Esophagus muscularis mucosa (tissue), 4 donors: ENCODE measurements at regions not wholly inside any gene's neighbourhood (a gene's known extent, or its start where the extent isn't known, plus 50 kb on each side); places are given as distances from the start of the nearest gene placed in this dataset.

Source experiments
- DNase-seq: peaks from one replicate; pipeline ENCODE4 v3.0.0-alpha.2; 2017; ENCODE audit errors: extremely low spot score
- H3K27ac ChIP-seq, 4 donors: fragments of 200-600 bp; sonication (generic); replicated peaks in 1 of 4; 1 replicate in 3 of 4; 2 replicates in 1 of 4; pipeline ENCODE4 v1.5.1; 2016 to 2019; ENCODE audit warnings: mild to moderate bottlenecking in 1 of 4
- H3K27me3 ChIP-seq, 4 donors: fragments of 200-600 bp; sonication (generic); one replicate each; pipeline versions ENCODE4 v1.5.1 to v1.6.0; 2016 to 2019
- H3K36me3 ChIP-seq, 4 donors: fragments of 200-600 bp; sonication (generic); one replicate each; pipeline ENCODE4 v1.5.1; 2016 to 2019
- H3K4me1 ChIP-seq, 4 donors: fragments of 200-600 bp; sonication (generic); one replicate each; pipeline ENCODE4 v1.5.1; 2016 to 2019
- H3K4me3 ChIP-seq, 4 donors: fragments of 200-600 bp; sonication (generic); 1 replicate in 2 of 4; 2 replicates in 2 of 4; pipeline ENCODE4 v1.5.1; 2016 to 2019; ENCODE audit warnings: mild to moderate bottlenecking in 4 of 4, moderate library complexity in 1 of 4
- H3K9me3 ChIP-seq, 4 donors: fragments of 200-600 bp; sonication (generic); 1 replicate in 3 of 4; 2 replicates in 1 of 4; pipeline ENCODE4 v1.5.1; 2016 to 2019
- CTCF ChIP-seq, 3 experiments: fragments of 200-600 bp in 2 of 3; fragments of 450-650 bp in 1 of 3; sonication (generic) in 2 of 3; IDR thresholded peaks; one replicate each; pipeline ENCODE4 v1.5.1; 2017 to 2019; ENCODE audit warnings: antibody characterized with exemption in 3 of 3, mild to moderate bottlenecking in 2 of 3, moderate library complexity in 1 of 3
- EP300 ChIP-seq: sonication (generic); formaldehyde crosslinking; IDR thresholded peaks from one replicate; pipeline ENCODE4 v1.6.1; 2017; ENCODE audit warnings: antibody characterized with exemption
- POLR2A ChIP-seq: fragments of 450-650 bp; IDR thresholded peaks from one replicate; pipeline ENCODE4 v1.6.1; 2017; ENCODE audit warnings: antibody characterized with exemption, moderate library complexity, mild to moderate bottlenecking, low read depth
- POLR2AphosphoS5 ChIP-seq, 2 donors: sonication (generic); formaldehyde crosslinking; IDR thresholded peaks; one replicate each; pipeline ENCODE4 v1.6.1; 2017; ENCODE audit warnings: antibody characterized with exemption in 2 of 2
- WGBS: methylation state at CpG from one replicate; pipeline ENCODE4 v1.1.5; 2018; 5-methylcytosine and 5-hydroxymethylcytosine counted together
- intact Hi-C: fragments of 100-400 bp; cut with DNase I; formaldehyde crosslinking; loops from one replicate; pipeline ENCODE4 v1.15.1; 2023

- no peak for DNase-seq
- Histone ChIP-seq H3K4me1 (peaks cover 0 to 5% (median 0%) of the 10 kb centered on the region in 4 donors), H3K4me3 (no peak overlapping the region), H3K36me3 (no peaks in the 10 kb centered on the region), H3K9me3 (no peaks in the 10 kb centered on the region), H3K27ac (no peak overlapping the region), H3K27me3 (no peaks in the 10 kb centered on the region)
- no peak for TF ChIP-seq CTCF (IDR thresholded peaks at IDR 0.05)
- no peak for TF ChIP-seq POLR2A
- TF ChIP-seq POLR2AphosphoS5 (IDR thresholded peaks at IDR 0.05): no peak
- TF ChIP-seq EP300: no peak
- 63% methylated on average over 9 of the region's 9 CpGs for WGBS
- intact Hi-C loops: no loop called here
Measured at GRCh38 chr12:24226745-24227350, 277.4 kb upstream of the SOX5 start.

GRCh38 chr12:24224401-24224800 lies 274.9 kb upstream of the SOX5 start:
- intact Hi-C loops: no loop called here
- no peak for DNase-seq
- H3K36me3 ChIP-seq: no peaks in the 10 kb centered on the region
- TF ChIP-seq EP300 (no peak), CTCF (IDR thresholded peaks at IDR 0.05) (no peak)
- no peak overlapping the region for H3K4me3 ChIP-seq
- H3K27me3 ChIP-seq: no peaks in the 10 kb centered on the region
- H3K9me3 ChIP-seq: no peaks in the 10 kb centered on the region
- H3K4me1 ChIP-seq: peaks cover 0 to 9% (median 0%) of the 10 kb centered on the region in 4 donors
- no peak overlapping the region for H3K27ac ChIP-seq

GRCh38 chr12:24223926-24224325 lies 274.5 kb upstream of the SOX5 start:
- H3K9me3 ChIP-seq: no peaks in the 10 kb centered on the region
- DNase-seq: no peak
- WGBS: 93% methylated on average over 9 of the region's 9 CpGs
- intact Hi-C loops: no loop called here
- H3K27me3 ChIP-seq: no peaks in the 10 kb centered on the region
- no peak overlapping the region for H3K27ac ChIP-seq
- no peak for TF ChIP-seq POLR2A
- no peak for TF ChIP-seq EP300
- TF ChIP-seq POLR2AphosphoS5 (IDR thresholded peaks at IDR 0.05): no peak
- no peak for TF ChIP-seq CTCF (IDR thresholded peaks at IDR 0.05)
- peaks cover 0 to 9% (median 0%) of the 10 kb centered on the region in 4 donors for H3K4me1 ChIP-seq
- no peak overlapping the region for H3K4me3 ChIP-seq
- no peaks in the 10 kb centered on the region for H3K36me3 ChIP-seq

- WGBS: 76% methylated on average over 1 of the region's 1 CpG
- Histone ChIP-seq H3K4me3 (no peak overlapping the region), H3K9me3 (no peaks in the 10 kb centered on the region), H3K36me3 (no peaks in the 10 kb centered on the region), H3K27ac (no peak overlapping the region), H3K27me3 (no peaks in the 10 kb centered on the region), H3K4me1 (peaks cover 0 to 9% (median 0%) of the 10 kb centered on the region in 4 donors)
- TF ChIP-seq EP300 (no peak), CTCF (IDR thresholded peaks at IDR 0.05) (no peak), POLR2A (no peak), POLR2AphosphoS5 (IDR thresholded peaks at IDR 0.05) (no peak)
- intact Hi-C loops: no loop called here
- no peak for DNase-seq
Measured at GRCh38 chr12:24222968-24223367, 273.5 kb upstream of the SOX5 start.

GRCh38 chr12:24212496-24212895 lies 263.0 kb upstream of the SOX5 start:
- WGBS: 100% methylated on average over 2 of the region's 2 CpGs
- DNase-seq: no peak
- TF ChIP-seq POLR2A (no peak), POLR2AphosphoS5 (IDR thresholded peaks at IDR 0.05) (no peak), CTCF (IDR thresholded peaks at IDR 0.05) (no peak), EP300 (no peak)

More at GRCh38 chr12:24212496-24212895, 263.0 kb upstream of the SOX5 start:
- Histone ChIP-seq H3K9me3 (no peaks in the 10 kb centered on the region), H3K36me3 (no peaks in the 10 kb centered on the region), H3K27ac (no peak overlapping the region), H3K4me3 (no peak overlapping the region), H3K27me3 (no peaks in the 10 kb centered on the region), H3K4me1 (no peaks in the 10 kb centered on the region)
- intact Hi-C loops: no loop called here
